ENCODE measurements at regions not wholly inside any gene's neighbourhood (a gene's known extent, or its start where the extent isn't known, plus 50 kb on each side); places are given as distances from the start of the nearest gene placed in this dataset.

DNA sequence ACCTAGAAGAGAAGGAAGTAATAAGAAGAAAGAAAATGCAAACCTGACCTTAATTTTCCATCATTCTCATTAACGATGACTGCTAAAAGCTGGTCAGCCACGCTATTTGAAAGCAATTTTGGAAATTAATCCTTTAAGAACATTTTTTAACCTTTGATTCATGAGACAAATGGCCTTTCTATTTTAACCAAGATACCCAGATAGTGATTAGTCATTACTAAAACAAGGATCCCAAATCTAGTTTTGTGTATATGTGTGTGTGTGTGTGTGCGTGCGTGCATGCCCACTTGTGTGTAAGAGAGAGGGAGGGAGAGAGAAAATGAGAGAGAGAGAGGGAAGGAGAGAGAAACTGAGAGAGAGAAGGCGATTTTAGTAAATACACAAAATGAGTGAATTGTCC, 329.5 kb downstream of the DEPDC1B start:
- Histone ChIP-seq H3K9ac (ENCODE audit: low read depth in 1 of 2, low read length in 2 of 2) (no peak overlapping the region), H3K36me3 (ENCODE audit: control insufficient read depth in 4 of 4, insufficient read depth in 3 of 4, low read depth in 1 of 4, low read length in 3 of 4) (no peaks in the 10 kb centered on the region), H3K27me3 (ENCODE audit: control insufficient read depth in 4 of 4, insufficient read depth in 4 of 4, low read length in 3 of 4) (no peaks in the 10 kb centered on the region), H3K9me3 (ENCODE audit: control insufficient read depth in 4 of 4, low read length in 3 of 4) (no peaks in the 10 kb centered on the region), H3K4me1 (ENCODE audit: control insufficient read depth in 4 of 4, insufficient read depth in 4 of 4, low read length in 3 of 4) (no peaks in the 10 kb centered on the region), H3K4me3 (ENCODE audit: low read depth in 1 of 3, low read length in 3 of 3) (no peak overlapping the region), H3K27ac (ENCODE audit: low read depth in 1 of 2, low read length in 2 of 2) (no peak overlapping the region)
- WGBS = 89% methylated on average over 5 of the region's 5 CpGs
- DNase-seq (ENCODE audit: low spot score) = no peak
- TF ChIP-seq GABPA (IDR thresholded peaks at IDR 0.05 in 1 of 2, conservative IDR thresholded peaks at IDR 0.05 in 1 of 2) (no peak), JUND (IDR thresholded peaks at IDR 0.05) (no peak), HNF4G (IDR thresholded peaks at IDR 0.05) (no peak), ATF3 (IDR thresholded peaks at IDR 0.05) (no peak), REST (IDR thresholded peaks at IDR 0.05) (no peak), SP1 (IDR thresholded peaks at IDR 0.05) (no peak), HNF4A (conservative IDR thresholded peaks at IDR 0.05) (no peak), MAX (IDR thresholded peaks at IDR 0.05) (no peak), NR2F2 (IDR thresholded peaks at IDR 0.05) (no peak)
- TF ChIP-seq, protein P1, sequence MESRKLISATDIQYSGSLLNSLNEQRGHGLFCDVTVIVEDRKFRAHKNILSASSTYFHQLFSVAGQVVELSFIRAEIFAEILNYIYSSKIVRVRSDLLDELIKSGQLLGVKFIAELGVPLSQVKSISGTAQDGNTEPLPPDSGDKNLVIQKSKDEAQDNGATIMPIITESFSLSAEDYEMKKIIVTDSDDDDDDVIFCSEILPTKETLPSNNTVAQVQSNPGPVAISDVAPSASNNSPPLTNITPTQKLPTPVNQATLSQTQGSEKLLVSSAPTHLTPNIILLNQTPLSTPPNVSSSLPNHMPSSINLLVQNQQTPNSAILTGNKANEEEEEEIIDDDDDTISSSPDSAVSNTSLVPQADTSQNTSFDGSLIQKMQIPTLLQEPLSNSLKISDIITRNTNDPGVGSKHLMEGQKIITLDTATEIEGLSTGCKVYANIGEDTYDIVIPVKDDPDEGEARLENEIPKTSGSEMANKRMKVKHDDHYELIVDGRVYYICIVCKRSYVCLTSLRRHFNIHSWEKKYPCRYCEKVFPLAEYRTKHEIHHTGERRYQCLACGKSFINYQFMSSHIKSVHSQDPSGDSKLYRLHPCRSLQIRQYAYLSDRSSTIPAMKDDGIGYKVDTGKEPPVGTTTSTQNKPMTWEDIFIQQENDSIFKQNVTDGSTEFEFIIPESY (IDR thresholded peaks at IDR 0.05) = no peak
- TF ChIP-seq, protein P2, sequence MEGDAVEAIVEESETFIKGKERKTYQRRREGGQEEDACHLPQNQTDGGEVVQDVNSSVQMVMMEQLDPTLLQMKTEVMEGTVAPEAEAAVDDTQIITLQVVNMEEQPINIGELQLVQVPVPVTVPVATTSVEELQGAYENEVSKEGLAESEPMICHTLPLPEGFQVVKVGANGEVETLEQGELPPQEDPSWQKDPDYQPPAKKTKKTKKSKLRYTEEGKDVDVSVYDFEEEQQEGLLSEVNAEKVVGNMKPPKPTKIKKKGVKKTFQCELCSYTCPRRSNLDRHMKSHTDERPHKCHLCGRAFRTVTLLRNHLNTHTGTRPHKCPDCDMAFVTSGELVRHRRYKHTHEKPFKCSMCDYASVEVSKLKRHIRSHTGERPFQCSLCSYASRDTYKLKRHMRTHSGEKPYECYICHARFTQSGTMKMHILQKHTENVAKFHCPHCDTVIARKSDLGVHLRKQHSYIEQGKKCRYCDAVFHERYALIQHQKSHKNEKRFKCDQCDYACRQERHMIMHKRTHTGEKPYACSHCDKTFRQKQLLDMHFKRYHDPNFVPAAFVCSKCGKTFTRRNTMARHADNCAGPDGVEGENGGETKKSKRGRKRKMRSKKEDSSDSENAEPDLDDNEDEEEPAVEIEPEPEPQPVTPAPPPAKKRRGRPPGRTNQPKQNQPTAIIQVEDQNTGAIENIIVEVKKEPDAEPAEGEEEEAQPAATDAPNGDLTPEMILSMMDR (IDR thresholded peaks at IDR 0.05; ENCODE audit: low read depth, low read length, missing input control) = no peak

GRCh38 chr5:60369391-60369790, 330.6 kb downstream of the DEPDC1B start:
- no peak overlapping the region for H3K27ac ChIP-seq (ENCODE audit: low read depth in 1 of 2, low read length in 2 of 2)
- H3K9me3 ChIP-seq (ENCODE audit: control insufficient read depth in 4 of 4, low read length in 3 of 4) = no peaks in the 10 kb centered on the region
- H3K4me3 ChIP-seq (ENCODE audit: low read depth in 1 of 3, low read length in 3 of 3) = no peak overlapping the region
- H3K9ac ChIP-seq (ENCODE audit: low read depth in 1 of 2, low read length in 2 of 2) = no peak overlapping the region
- DNase-seq (ENCODE audit: low spot score) = no peak
- no peaks in the 10 kb centered on the region for H3K36me3 ChIP-seq (ENCODE audit: control insufficient read depth in 4 of 4, insufficient read depth in 3 of 4, low read depth in 1 of 4, low read length in 3 of 4)
- 95% methylated on average over 4 of the region's 4 CpGs for WGBS
- H3K27me3 ChIP-seq (ENCODE audit: control insufficient read depth in 4 of 4, insufficient read depth in 4 of 4, low read length in 3 of 4) = no peaks in the 10 kb centered on the region
- no peaks in the 10 kb centered on the region for H3K4me1 ChIP-seq (ENCODE audit: control insufficient read depth in 4 of 4, insufficient read depth in 4 of 4, low read length in 3 of 4)
- TF ChIP-seq EGR1 (IDR thresholded peaks at IDR 0.05; ENCODE audit: low read depth in 2 of 2) = no peak
- no peak for TF ChIP-seq TAF1 (conservative IDR thresholded peaks at IDR 0.05)
- TF ChIP-seq YY1 (IDR thresholded peaks at IDR 0.05) = no peak
- no peak for TF ChIP-seq JUND (IDR thresholded peaks at IDR 0.05)
- TF ChIP-seq REST (IDR thresholded peaks at IDR 0.05) = no peak
- no peak for TF ChIP-seq ATF3 (IDR thresholded peaks at IDR 0.05)
- TF ChIP-seq RAD21 (IDR thresholded peaks at IDR 0.05) = no peak
- no peak for TF ChIP-seq HNF4A (conservative IDR thresholded peaks at IDR 0.05)
- TF ChIP-seq SP1 (IDR thresholded peaks at IDR 0.05) = no peak
- no peak for TF ChIP-seq HNF4G (IDR thresholded peaks at IDR 0.05)
- TF ChIP-seq GABPA (IDR thresholded peaks at IDR 0.05 in 1 of 2, conservative IDR thresholded peaks at IDR 0.05 in 1 of 2) = no peak
- TF ChIP-seq FOXA2 (IDR thresholded peaks at IDR 0.05) = no peak
- TF ChIP-seq FOXA1 (IDR thresholded peaks at IDR 0.05) = no peak
- TF ChIP-seq, protein P2 (IDR thresholded peaks at IDR 0.05; ENCODE audit: low read depth, low read length, missing input control) = no peak
- TF ChIP-seq NR2F2 (IDR thresholded peaks at IDR 0.05) = no peak
- TF ChIP-seq MAX (IDR thresholded peaks at IDR 0.05) = no peak

Data from liver (tissue), 8 donors.